ENCODE measurements at regions not wholly inside any gene's neighbourhood (a gene's known extent, or its start where the extent isn't known, plus 50 kb on each side); places are given as distances from the start of the nearest gene placed in this dataset.

DNA sequence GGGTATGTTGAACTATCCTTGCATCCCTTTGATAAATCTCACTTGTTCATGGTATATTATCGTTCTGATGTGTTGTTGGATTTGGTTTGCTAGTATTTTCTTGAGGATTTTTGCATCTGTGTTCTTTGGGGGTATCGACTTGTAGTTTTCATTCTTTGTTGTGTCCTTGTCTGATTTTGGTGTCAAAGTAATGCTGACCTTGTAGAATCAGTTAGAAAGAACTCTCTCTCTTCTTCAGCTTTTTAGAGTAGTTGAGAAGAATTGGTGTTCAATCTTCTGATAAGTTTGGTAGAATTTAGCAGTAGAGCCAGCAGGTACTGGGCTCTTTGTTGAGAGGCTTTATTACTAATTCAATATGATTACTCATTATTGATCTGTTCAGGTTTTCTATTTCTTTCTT, 707.2 kb upstream of the LRFN5 start:
- Mint-ChIP-seq H3K4me3 (no peak overlapping the region), H3K27me3 (ENCODE audit: low read depth in 2 of 2) (no peaks in the 10 kb centered on the region), H3K9me3 (peaks cover 15% of the 10 kb centered on the region in 2 donors), H3K27ac (no peak overlapping the region), H3K36me3 (peaks cover 8% of the 10 kb centered on the region), H3K4me1 (no peaks in the 10 kb centered on the region)
- no peak overlapping the region for H3K4me3 ChIP-seq (ENCODE audit: low read length)
- no peaks in the 10 kb centered on the region for H3K4me1 ChIP-seq (ENCODE audit: control insufficient read depth, insufficient read depth, low read length)
- ATAC-seq (no peak), DNase-seq (no peak)
- WGBS (ENCODE audit: insufficient coverage) = 61% methylated on average over 2 of the region's 2 CpGs
- intact Hi-C loops (cut with micrococcal nuclease) = no loop called here
- H3K27ac ChIP-seq (ENCODE audit: low read length) = no peak overlapping the region
- peaks cover 2% of the 10 kb centered on the region for H3K9me3 ChIP-seq (ENCODE audit: control insufficient read depth, insufficient read depth, low read length)
- H3K36me3 ChIP-seq (ENCODE audit: control insufficient read depth, insufficient read depth, low read length) = no peaks in the 10 kb centered on the region
- TF ChIP-seq, protein P1, sequence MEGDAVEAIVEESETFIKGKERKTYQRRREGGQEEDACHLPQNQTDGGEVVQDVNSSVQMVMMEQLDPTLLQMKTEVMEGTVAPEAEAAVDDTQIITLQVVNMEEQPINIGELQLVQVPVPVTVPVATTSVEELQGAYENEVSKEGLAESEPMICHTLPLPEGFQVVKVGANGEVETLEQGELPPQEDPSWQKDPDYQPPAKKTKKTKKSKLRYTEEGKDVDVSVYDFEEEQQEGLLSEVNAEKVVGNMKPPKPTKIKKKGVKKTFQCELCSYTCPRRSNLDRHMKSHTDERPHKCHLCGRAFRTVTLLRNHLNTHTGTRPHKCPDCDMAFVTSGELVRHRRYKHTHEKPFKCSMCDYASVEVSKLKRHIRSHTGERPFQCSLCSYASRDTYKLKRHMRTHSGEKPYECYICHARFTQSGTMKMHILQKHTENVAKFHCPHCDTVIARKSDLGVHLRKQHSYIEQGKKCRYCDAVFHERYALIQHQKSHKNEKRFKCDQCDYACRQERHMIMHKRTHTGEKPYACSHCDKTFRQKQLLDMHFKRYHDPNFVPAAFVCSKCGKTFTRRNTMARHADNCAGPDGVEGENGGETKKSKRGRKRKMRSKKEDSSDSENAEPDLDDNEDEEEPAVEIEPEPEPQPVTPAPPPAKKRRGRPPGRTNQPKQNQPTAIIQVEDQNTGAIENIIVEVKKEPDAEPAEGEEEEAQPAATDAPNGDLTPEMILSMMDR (IDR thresholded peaks at IDR 0.05) = no peak
- H3K27me3 ChIP-seq (ENCODE audit: control insufficient read depth, insufficient read depth, low read length) = no peaks in the 10 kb centered on the region

DNA sequence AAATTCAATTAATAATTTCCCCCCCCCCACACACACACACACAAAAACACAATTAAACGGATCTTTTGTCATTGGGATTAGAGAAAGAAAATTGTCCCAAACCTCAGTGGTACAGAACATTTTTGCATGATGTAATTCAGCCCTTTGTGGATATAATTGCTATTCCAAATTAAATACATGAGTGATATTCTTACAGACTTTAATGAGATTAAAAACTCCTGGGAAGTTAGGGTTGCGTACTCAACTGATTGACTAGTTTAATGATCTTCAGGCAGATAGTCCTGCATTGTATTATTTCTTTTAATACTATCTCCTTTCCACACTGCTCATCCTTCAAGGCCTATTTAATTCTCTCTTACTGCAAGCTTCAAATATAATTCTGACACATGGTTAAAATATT, 711.8 kb upstream of the LRFN5 start:
- ATAC-seq (no peak), DNase-seq (no peak)
- H3K4me1 Mint-ChIP-seq = no peaks in the 10 kb centered on the region
- peaks cover 8% of the 10 kb centered on the region for H3K36me3 Mint-ChIP-seq
- H3K4me3 ChIP-seq (ENCODE audit: low read length) = no peak overlapping the region
- no peak overlapping the region for H3K4me3 Mint-ChIP-seq
- H3K9me3 Mint-ChIP-seq = peaks cover 12 to 22% of the 10 kb centered on the region in 2 donors
- H3K27me3 ChIP-seq (ENCODE audit: control insufficient read depth, insufficient read depth, low read length) = no peaks in the 10 kb centered on the region
- intact Hi-C loops (cut with micrococcal nuclease) = no loop called here
- no peaks in the 10 kb centered on the region for H3K4me1 ChIP-seq (ENCODE audit: control insufficient read depth, insufficient read depth, low read length)
- H3K27ac ChIP-seq (ENCODE audit: low read length) = no peak overlapping the region
- TF ChIP-seq, protein P1 (IDR thresholded peaks at IDR 0.05) = no peak
- H3K27me3 Mint-ChIP-seq (ENCODE audit: low read depth in 2 of 2) = no peaks in the 10 kb centered on the region
- no peaks in the 10 kb centered on the region for H3K36me3 ChIP-seq (ENCODE audit: control insufficient read depth, insufficient read depth, low read length)
- no CpG with 5 or more reads among the region's 2 CpGs for WGBS (ENCODE audit: insufficient coverage)
- H3K27ac Mint-ChIP-seq = no peak overlapping the region
- H3K9me3 ChIP-seq (ENCODE audit: control insufficient read depth, insufficient read depth, low read length) = no peaks in the 10 kb centered on the region

DNA sequence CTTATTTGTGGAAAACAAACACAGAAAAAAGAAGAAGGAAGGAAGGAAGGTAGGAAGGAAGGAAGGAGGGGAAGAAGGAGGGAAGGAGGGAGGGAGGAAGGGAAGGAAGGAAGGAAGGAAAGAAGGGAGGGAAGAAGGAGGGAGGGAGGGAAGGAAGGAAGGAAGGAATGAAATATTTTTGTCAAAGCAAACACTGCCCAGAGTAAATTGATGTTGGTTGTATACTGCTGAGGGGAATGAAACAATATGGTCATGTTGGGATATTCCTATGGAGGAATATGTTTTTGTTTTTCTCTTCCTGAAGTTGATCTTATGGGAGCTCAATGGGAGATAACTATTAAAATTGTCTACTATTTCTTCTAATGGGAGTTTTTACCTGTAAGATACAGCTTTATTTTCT, 717.5 kb upstream of the LRFN5 start:
- Mint-ChIP-seq H3K27ac (no peak overlapping the region), H3K36me3 (no peaks in the 10 kb centered on the region), H3K27me3 (ENCODE audit: low read depth in 2 of 2) (no peaks in the 10 kb centered on the region), H3K4me3 (no peak overlapping the region), H3K4me1 (no peaks in the 10 kb centered on the region), H3K9me3 (peaks cover 4 to 12% of the 10 kb centered on the region in 2 donors)
- Histone ChIP-seq H3K27ac (ENCODE audit: low read length) (no peak overlapping the region), H3K4me1 (ENCODE audit: control insufficient read depth, insufficient read depth, low read length) (no peaks in the 10 kb centered on the region), H3K36me3 (ENCODE audit: control insufficient read depth, insufficient read depth, low read length) (no peaks in the 10 kb centered on the region), H3K27me3 (ENCODE audit: control insufficient read depth, insufficient read depth, low read length) (no peaks in the 10 kb centered on the region), H3K9me3 (ENCODE audit: control insufficient read depth, insufficient read depth, low read length) (no peaks in the 10 kb centered on the region), H3K4me3 (ENCODE audit: low read length) (no peak overlapping the region)
- DNase-seq = no peak
- TF ChIP-seq, protein P1 (IDR thresholded peaks at IDR 0.05) = no peak
- intact Hi-C loops (cut with micrococcal nuclease) = no loop called here
- no peak for ATAC-seq

DNA sequence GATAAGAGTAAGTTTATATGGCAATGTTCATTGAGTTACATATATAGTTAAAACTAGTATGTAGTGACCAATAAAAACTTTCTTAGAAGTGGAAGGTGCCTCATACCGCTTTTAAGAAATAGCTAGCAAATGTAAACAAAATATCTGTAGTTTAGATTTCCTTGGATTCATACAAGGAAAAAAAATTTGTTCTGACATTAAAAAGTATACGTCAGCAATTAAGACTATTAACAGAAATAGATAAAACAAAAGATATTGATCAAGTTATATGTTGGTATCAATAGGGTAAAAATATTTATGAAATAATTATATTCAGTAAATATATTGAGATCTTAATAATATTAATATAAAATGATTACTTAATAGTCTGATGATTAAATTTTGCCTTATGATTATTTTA, 718.8 kb upstream of the LRFN5 start:
- no peaks in the 10 kb centered on the region for H3K4me1 ChIP-seq (ENCODE audit: control insufficient read depth, insufficient read depth, low read length)
- H3K36me3 Mint-ChIP-seq = no peaks in the 10 kb centered on the region
- no peaks in the 10 kb centered on the region for H3K9me3 ChIP-seq (ENCODE audit: control insufficient read depth, insufficient read depth, low read length)
- WGBS (ENCODE audit: insufficient coverage) = no CpG with 5 or more reads among the region's 2 CpGs
- intact Hi-C loops (cut with micrococcal nuclease) = no loop called here
- no peak for DNase-seq
- no peak overlapping the region for H3K4me3 ChIP-seq (ENCODE audit: low read length)
- no peaks in the 10 kb centered on the region for H3K36me3 ChIP-seq (ENCODE audit: control insufficient read depth, insufficient read depth, low read length)
- H3K4me1 Mint-ChIP-seq = no peaks in the 10 kb centered on the region
- no peak overlapping the region for H3K27ac ChIP-seq (ENCODE audit: low read length)
- no peak for ATAC-seq
- H3K9me3 Mint-ChIP-seq = peaks cover 8 to 11% of the 10 kb centered on the region in 2 donors
- no peaks in the 10 kb centered on the region for H3K27me3 ChIP-seq (ENCODE audit: control insufficient read depth, insufficient read depth, low read length)
- H3K27me3 Mint-ChIP-seq (ENCODE audit: low read depth in 2 of 2) = no peaks in the 10 kb centered on the region
- H3K4me3 Mint-ChIP-seq = no peak overlapping the region
- TF ChIP-seq, protein P1 (IDR thresholded peaks at IDR 0.05) = no peak
- H3K27ac Mint-ChIP-seq = no peak overlapping the region
